ENCODE measurements at regions not wholly inside any gene's neighbourhood (a gene's known extent, or its start where the extent isn't known, plus 50 kb on each side); places are given as distances from the start of the nearest gene placed in this dataset.

- no peak for TF ChIP-seq CTCF (IDR thresholded peaks at IDR 0.05; ENCODE audit: poor library complexity, severe bottlenecking)
- TF ChIP-seq SMC3 (conservative IDR thresholded peaks at IDR 0.05; ENCODE audit: poor library complexity): no peak
- no peak for TF ChIP-seq TAF1 (IDR thresholded peaks at IDR 0.05; ENCODE audit: low read depth)
- TF ChIP-seq REST (IDR thresholded peaks at IDR 0.05; ENCODE audit: borderline replicate concordance): no peak
- TF ChIP-seq POLR2AphosphoS5 (IDR thresholded peaks at IDR 0.05): no peak
- TF ChIP-seq EZH2 (IDR thresholded peaks at IDR 0.05; ENCODE audit: borderline replicate concordance, insufficient read depth, low read length, poor library complexity, severe bottlenecking): no peak
- TF ChIP-seq EP300 (conservative IDR thresholded peaks at IDR 0.05; ENCODE audit: poor library complexity, severe bottlenecking): no peak
- TF ChIP-seq RAD21 (conservative IDR thresholded peaks at IDR 0.05): no peak
Observed at GRCh38 chr1:228989676-228989991, 254.4 kb downstream of the RHOU start.
